ENCODE measurements at regions not wholly inside any gene's neighbourhood (a gene's known extent, or its start where the extent isn't known, plus 50 kb on each side); places are given as distances from the start of the nearest gene placed in this dataset.
"Not testable (repeated sequence)": the region's sequence is repeated elsewhere in the genome, so short reads cannot be mapped to it uniquely, and the experiment has no call there.

- no peaks in the 10 kb centered on the region for H3K79me2 ChIP-seq
- no peak overlapping the region for H2AFZ ChIP-seq
Measured at GRCh38 chr6:112597176-112597575, 250.0 kb downstream of the RFPL4B start.

DNA sequence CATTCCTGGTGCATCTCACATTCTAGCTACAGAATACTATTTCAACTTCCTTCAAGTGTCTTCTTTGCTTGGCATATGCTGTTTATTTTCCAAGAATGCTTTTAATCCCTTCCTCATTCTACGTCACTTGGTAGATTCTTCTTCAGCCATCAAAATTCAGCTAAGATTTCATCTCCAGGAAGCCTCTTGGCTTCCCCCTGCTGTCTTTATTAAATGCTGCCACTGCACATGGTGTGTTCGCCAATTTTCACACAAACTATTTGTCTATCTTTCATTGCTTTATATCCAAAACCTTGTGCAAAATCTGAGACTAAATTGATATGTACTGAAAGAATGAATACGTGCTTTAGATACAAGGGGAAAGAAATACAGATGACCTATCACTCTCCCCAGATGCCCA lies 253.0 kb downstream of the RFPL4B start:
- TF ChIP-seq, protein P1, sequence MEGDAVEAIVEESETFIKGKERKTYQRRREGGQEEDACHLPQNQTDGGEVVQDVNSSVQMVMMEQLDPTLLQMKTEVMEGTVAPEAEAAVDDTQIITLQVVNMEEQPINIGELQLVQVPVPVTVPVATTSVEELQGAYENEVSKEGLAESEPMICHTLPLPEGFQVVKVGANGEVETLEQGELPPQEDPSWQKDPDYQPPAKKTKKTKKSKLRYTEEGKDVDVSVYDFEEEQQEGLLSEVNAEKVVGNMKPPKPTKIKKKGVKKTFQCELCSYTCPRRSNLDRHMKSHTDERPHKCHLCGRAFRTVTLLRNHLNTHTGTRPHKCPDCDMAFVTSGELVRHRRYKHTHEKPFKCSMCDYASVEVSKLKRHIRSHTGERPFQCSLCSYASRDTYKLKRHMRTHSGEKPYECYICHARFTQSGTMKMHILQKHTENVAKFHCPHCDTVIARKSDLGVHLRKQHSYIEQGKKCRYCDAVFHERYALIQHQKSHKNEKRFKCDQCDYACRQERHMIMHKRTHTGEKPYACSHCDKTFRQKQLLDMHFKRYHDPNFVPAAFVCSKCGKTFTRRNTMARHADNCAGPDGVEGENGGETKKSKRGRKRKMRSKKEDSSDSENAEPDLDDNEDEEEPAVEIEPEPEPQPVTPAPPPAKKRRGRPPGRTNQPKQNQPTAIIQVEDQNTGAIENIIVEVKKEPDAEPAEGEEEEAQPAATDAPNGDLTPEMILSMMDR (IDR thresholded peaks at IDR 0.05) = no peak
- H3K36me3 ChIP-seq (ENCODE audit: control insufficient read depth, insufficient read depth, low read length) = no peaks in the 10 kb centered on the region
- no peak overlapping the region for H3K4me3 ChIP-seq (ENCODE audit: low read depth, low read length)
- H3K4me1 ChIP-seq = peaks cover 10% of the 10 kb centered on the region
- H3K4me2 ChIP-seq (ENCODE audit: low read length) = no peak overlapping the region
- H2AFZ ChIP-seq = no peak overlapping the region
- H3K79me2 ChIP-seq = no peaks in the 10 kb centered on the region
- H3K27ac ChIP-seq = no peak overlapping the region
- no peaks in the 10 kb centered on the region for H3K9me3 ChIP-seq (ENCODE audit: control insufficient read depth, low read length)
- no peaks in the 10 kb centered on the region for H3K27me3 ChIP-seq (ENCODE audit: control insufficient read depth, insufficient read depth, low read length)
- H3K9ac ChIP-seq = no peak overlapping the region

More at GRCh38 chr6:112597176-112597575, 250.0 kb downstream of the RFPL4B start:
- H3K36me3 ChIP-seq (ENCODE audit: control insufficient read depth, insufficient read depth, low read length) = no peaks in the 10 kb centered on the region
- H3K27ac ChIP-seq = no peak overlapping the region
- peaks cover 1% of the 10 kb centered on the region for H3K9me3 ChIP-seq (ENCODE audit: control insufficient read depth, low read length)
- no peak overlapping the region for H3K4me2 ChIP-seq (ENCODE audit: low read length)
- no peak overlapping the region for H3K4me3 ChIP-seq (ENCODE audit: low read depth, low read length)
- TF ChIP-seq, protein P1 (IDR thresholded peaks at IDR 0.05) = no peak
- H3K4me1 ChIP-seq = peaks cover 10% of the 10 kb centered on the region
- no peak overlapping the region for H3K9ac ChIP-seq
- no peaks in the 10 kb centered on the region for H3K27me3 ChIP-seq (ENCODE audit: control insufficient read depth, insufficient read depth, low read length)

GRCh38 chr6:112603726-112604125 lies 256.6 kb downstream of the RFPL4B start:
- TF ChIP-seq, protein P1 (IDR thresholded peaks at IDR 0.05) = no peak
- Histone ChIP-seq H2AFZ (no peak overlapping the region), H3K27me3 (ENCODE audit: control insufficient read depth, insufficient read depth, low read length) (no peaks in the 10 kb centered on the region), H3K4me1 (peaks cover 10% of the 10 kb centered on the region), H3K36me3 (ENCODE audit: control insufficient read depth, insufficient read depth, low read length) (no peaks in the 10 kb centered on the region), H3K9me3 (ENCODE audit: control insufficient read depth, low read length) (no peaks in the 10 kb centered on the region), H3K9ac (no peak overlapping the region), H3K79me2 (no peaks in the 10 kb centered on the region), H3K4me2 (ENCODE audit: low read length) (no peak overlapping the region), H3K27ac (no peak overlapping the region), H3K4me3 (ENCODE audit: low read depth, low read length) (no peak overlapping the region)

- TF ChIP-seq, protein P1 (IDR thresholded peaks at IDR 0.05) = no peak
- Histone ChIP-seq H3K9ac (no peak overlapping the region), H2AFZ (no peak overlapping the region), H3K79me2 (no peaks in the 10 kb centered on the region), H3K4me3 (ENCODE audit: low read depth, low read length) (no peak overlapping the region), H3K27me3 (ENCODE audit: control insufficient read depth, insufficient read depth, low read length) (no peaks in the 10 kb centered on the region), H3K36me3 (ENCODE audit: control insufficient read depth, insufficient read depth, low read length) (no peaks in the 10 kb centered on the region), H3K4me1 (no peaks in the 10 kb centered on the region), H3K27ac (no peak overlapping the region), H3K4me2 (ENCODE audit: low read length) (no peak overlapping the region), H3K9me3 (ENCODE audit: control insufficient read depth, low read length) (no peaks in the 10 kb centered on the region)
Measured at GRCh38 chr6:112606656-112607435, 259.7 kb downstream of the RFPL4B start.

DNA sequence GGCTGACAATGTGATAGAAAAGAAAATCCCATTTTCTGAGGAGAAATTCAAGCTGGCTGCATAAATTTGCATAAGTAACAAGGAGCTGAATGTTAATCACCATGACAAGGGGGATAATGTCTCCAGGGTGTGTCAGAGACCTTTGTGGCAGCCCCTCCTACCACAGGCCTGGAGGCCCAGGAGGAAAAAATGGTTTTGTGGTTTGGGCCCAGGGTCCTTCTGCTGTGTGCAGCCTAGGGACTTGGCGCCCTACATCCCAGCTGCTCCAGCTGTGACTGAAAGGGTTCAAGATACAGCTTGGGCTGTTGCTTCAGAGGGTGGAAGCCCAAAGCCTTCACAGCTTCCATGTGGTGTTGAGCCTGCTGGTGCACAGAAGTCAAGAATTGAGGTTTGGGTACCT lies 261.8 kb downstream of the RFPL4B start:
- H2AFZ ChIP-seq; H3K4me2 ChIP-seq (ENCODE audit: low read length); H3K27ac ChIP-seq; H3K4me3 ChIP-seq (ENCODE audit: low read depth, low read length); H3K79me2 ChIP-seq; H3K9ac ChIP-seq; H3K27me3 ChIP-seq (ENCODE audit: control insufficient read depth, insufficient read depth, low read length); H3K9me3 ChIP-seq (ENCODE audit: control insufficient read depth, low read length); H3K36me3 ChIP-seq (ENCODE audit: control insufficient read depth, insufficient read depth, low read length); H3K4me1 ChIP-seq: not testable (repeated sequence)
